ENCODE measurements at regions not wholly inside any gene's neighbourhood (a gene's known extent, or its start where the extent isn't known, plus 50 kb on each side); places are given as distances from the start of the nearest gene placed in this dataset.
A peak's percentile ranks its signal among the peaks of the same experiment; 100 is the strongest.

DNA sequence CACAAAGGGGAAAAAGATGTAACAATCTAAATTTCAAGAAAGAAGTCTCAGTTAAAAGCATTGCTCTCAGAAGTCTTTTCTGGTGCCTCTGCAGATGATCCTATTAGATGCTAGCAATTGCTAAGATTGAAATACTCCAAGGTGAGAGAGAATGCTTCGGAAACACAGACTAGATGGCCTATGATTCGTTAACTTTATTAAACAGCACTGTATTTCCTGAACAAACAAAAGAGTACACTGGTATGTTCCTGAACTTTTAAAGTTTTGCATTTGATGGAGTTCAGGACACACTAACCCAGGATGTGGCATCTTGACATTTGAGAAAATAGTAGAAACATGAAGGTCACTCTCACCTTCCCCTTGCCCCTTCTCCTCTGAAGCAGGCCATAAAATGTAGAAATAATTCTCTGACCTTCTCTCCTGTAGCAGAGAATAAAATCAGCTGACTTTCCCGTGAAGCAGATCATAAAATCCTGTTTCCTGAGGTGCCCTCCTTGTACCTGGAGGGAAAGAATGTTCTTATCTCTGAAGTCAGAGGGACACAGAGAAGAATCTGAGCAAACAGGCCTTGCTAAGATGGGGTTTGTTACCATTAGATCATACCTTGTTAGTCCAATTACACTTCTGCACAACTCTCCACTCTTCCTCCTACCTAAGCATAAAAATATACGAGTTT, 142.9 kb upstream of the USP25 start:
- Histone ChIP-seq H3K79me2 (ENCODE audit: insufficient read depth, low read length) (no peaks in the 10 kb centered on the region), H3K36me3 (replicated peaks in 1 of 2; ENCODE audit: control insufficient read depth in 1 of 2, insufficient read depth in 2 of 2, low read length in 2 of 2) (no peaks in the 10 kb centered on the region), H3K27ac (ENCODE audit: extremely low read length, insufficient read depth, low read length) (no peak overlapping the region), H3K4me2 (ENCODE audit: low read depth, low read length) (no peak overlapping the region), H3K4me3 (replicated peaks in 1 of 3; ENCODE audit: insufficient read depth in 1 of 3, low read depth in 2 of 3, low read length in 3 of 3) (no peak overlapping the region), H4K20me1 (ENCODE audit: insufficient read depth, low read length) (no peaks in the 10 kb centered on the region), H3K27me3 (ENCODE audit: control insufficient read depth in 1 of 2, insufficient read depth in 2 of 2, low read length in 2 of 2) (no peaks in the 10 kb centered on the region; a peak in 1 of 5 replicates), H3K9me3 (ENCODE audit: low read length) (no peaks in the 10 kb centered on the region), H3K9ac (ENCODE audit: insufficient read depth, low read depth, low read length) (no peak overlapping the region), H3K4me1 (ENCODE audit: insufficient read depth, low read length) (no peaks in the 10 kb centered on the region), H2AFZ (ENCODE audit: low read length) (no peak overlapping the region)
- WGBS (ENCODE audit: low lambda C conversion rate) = 10% methylated on average over 4 of the region's 4 CpGs
- BruUV-seq (replicated peaks) = no TSS peak
- ChIA-PET CTCF (ENCODE audit: low intra/inter-chr PET ratio, low total read pairs) (no interaction called here), POLR2A (no interaction called here)
- intact Hi-C loops (cut with micrococcal nuclease; ENCODE audit: unreplicated experiment) (no loop called here), in situ Hi-C loops (cut with HindIII; ENCODE audit: extremely low pct_ligation_motif_present, low pct_unique_long_range_greater_than_20kb) (loop anchor here (25.0 kb wide), 2 partner anchors 1175 to 1325 kb away; no protein-coding TSS in a partner anchor)
- TF ChIP-seq ZNF484 (CRISPR knock-in tag; IDR thresholded peaks at IDR 0.05; ENCODE audit: borderline replicate concordance, low read depth) (no peak), FOXK2 (IDR thresholded peaks at IDR 0.05) (no peak)
- no peak for FAIRE-seq
- no peak for DNase-seq (ENCODE audit: low spot score)
- no peak for ATAC-seq

DNA sequence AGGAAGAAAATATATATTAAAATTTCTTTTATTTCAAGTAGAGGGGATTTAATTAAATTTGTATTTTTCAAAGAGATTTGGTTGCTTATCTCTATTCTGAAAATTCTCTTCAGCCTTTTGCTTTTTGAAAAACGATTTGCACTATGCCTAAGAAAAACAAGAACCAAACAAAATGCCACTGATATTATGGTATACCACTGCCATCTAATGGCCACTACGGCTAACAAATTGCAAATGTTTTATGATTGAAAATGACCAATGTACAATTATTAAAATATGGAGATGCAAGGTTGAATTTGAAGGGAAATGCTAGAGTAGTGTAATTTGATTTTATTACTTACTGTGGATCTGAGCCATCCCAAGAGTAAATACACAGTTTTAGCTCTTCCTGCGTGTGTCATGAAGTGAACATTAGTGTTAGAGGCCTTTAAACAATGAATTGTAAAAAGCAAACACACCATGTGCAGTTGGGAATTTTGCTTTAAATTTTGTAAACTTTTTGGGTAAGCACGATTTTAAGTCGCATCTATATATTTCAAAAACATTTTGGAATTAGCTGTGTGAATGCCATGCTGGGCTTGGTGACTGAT, 137.4 kb upstream of the USP25 start:
- no peaks in the 10 kb centered on the region for H3K79me2 ChIP-seq (ENCODE audit: insufficient read depth, low read length)
- no peaks in the 10 kb centered on the region for H4K20me1 ChIP-seq (ENCODE audit: insufficient read depth, low read length)
- intact Hi-C loops (cut with micrococcal nuclease; ENCODE audit: unreplicated experiment) = loop anchor here (1.0 to 5.0 kb wide), 3 partner anchors 1189 to 1333 kb away; no protein-coding TSS in a partner anchor
- no peaks in the 10 kb centered on the region for H3K27me3 ChIP-seq (ENCODE audit: control insufficient read depth in 1 of 2, insufficient read depth in 2 of 2, low read length in 2 of 2)
- H3K4me2 ChIP-seq (ENCODE audit: low read depth, low read length) = no peak overlapping the region
- H3K4me1 ChIP-seq (ENCODE audit: insufficient read depth, low read length) = peaks cover 7% of the 10 kb centered on the region; the same call in 1 of the 2 replicates
- in situ Hi-C loops (cut with HindIII; ENCODE audit: extremely low pct_ligation_motif_present, low pct_unique_long_range_greater_than_20kb) = loop anchor here (25.0 kb wide), 2 partner anchors 1180 to 1330 kb away; no protein-coding TSS in a partner anchor
- no peaks in the 10 kb centered on the region for H3K9me3 ChIP-seq (ENCODE audit: low read length)
- H3K4me3 ChIP-seq (replicated peaks in 1 of 3; ENCODE audit: insufficient read depth in 1 of 3, low read depth in 2 of 3, low read length in 3 of 3) = no peak overlapping the region
- peak; percentile 44 for DNase-seq (ENCODE audit: low spot score)
- ATAC-seq = no peak
- POLR2A ChIA-PET = no interaction called here
- no peak overlapping the region for H2AFZ ChIP-seq (ENCODE audit: low read length)
- no peak overlapping the region for H3K9ac ChIP-seq (ENCODE audit: insufficient read depth, low read depth, low read length)
- FAIRE-seq = no peak
- CTCF ChIA-PET (ENCODE audit: low intra/inter-chr PET ratio, low total read pairs) = interaction anchor here (0.8 to 2.1 kb wide), 3 partner anchors 728 to 1333 kb away, joined by 3 to 13 read pairs (median 4); no protein-coding TSS in a partner anchor
- H3K27ac ChIP-seq (ENCODE audit: extremely low read length, insufficient read depth, low read length) = no peak overlapping the region
- TF ChIP-seq SMC3 (IDR thresholded peaks at IDR 0.05; ENCODE audit: low read length) (peak; percentile 72), ZFX (CRISPR knock-in tag; IDR thresholded peaks at IDR 0.05; ENCODE audit: low read depth) (no peak), RAD21 (CRISPR knock-in tag; IDR thresholded peaks at IDR 0.05) (peak; percentile 61; the same call in 1 of the 2 replicates), ZNF10 (CRISPR knock-in tag; IDR thresholded peaks at IDR 0.05; ENCODE audit: borderline replicate concordance, low read depth) (no peak), HNRNPUL1 (IDR thresholded peaks at IDR 0.05; ENCODE audit: low read depth, low read length) (no peak), STAG1 (CRISPR knock-in tag; IDR thresholded peaks at IDR 0.05) (peak; percentile 97), PRMT3 (CRISPR knock-in tag; IDR thresholded peaks at IDR 0.05; ENCODE audit: borderline replicate concordance, low read depth) (no peak)
- TF ChIP-seq, protein P1, sequence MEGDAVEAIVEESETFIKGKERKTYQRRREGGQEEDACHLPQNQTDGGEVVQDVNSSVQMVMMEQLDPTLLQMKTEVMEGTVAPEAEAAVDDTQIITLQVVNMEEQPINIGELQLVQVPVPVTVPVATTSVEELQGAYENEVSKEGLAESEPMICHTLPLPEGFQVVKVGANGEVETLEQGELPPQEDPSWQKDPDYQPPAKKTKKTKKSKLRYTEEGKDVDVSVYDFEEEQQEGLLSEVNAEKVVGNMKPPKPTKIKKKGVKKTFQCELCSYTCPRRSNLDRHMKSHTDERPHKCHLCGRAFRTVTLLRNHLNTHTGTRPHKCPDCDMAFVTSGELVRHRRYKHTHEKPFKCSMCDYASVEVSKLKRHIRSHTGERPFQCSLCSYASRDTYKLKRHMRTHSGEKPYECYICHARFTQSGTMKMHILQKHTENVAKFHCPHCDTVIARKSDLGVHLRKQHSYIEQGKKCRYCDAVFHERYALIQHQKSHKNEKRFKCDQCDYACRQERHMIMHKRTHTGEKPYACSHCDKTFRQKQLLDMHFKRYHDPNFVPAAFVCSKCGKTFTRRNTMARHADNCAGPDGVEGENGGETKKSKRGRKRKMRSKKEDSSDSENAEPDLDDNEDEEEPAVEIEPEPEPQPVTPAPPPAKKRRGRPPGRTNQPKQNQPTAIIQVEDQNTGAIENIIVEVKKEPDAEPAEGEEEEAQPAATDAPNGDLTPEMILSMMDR (CRISPR knock-in tag; IDR thresholded peaks at IDR 0.05) = peak; percentile 73
- TF ChIP-seq, protein P2, sequence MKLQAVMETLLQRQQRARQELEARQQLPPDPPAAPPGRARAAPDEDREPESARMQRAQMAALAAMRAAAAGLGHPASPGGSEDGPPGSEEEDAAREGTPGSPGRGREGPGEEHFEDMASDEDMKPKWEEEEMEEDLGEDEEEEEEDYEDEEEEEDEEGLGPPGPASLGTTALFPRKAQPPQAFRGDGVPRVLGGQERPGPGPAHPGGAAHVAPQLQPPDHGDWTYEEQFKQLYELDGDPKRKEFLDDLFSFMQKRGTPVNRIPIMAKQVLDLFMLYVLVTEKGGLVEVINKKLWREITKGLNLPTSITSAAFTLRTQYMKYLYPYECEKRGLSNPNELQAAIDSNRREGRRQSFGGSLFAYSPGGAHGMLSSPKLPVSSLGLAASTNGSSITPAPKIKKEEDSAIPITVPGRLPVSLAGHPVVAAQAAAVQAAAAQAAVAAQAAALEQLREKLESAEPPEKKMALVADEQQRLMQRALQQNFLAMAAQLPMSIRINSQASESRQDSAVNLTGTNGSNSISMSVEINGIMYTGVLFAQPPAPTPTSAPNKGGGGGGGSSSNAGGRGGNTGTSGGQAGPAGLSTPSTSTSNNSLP (IDR thresholded peaks at IDR 0.05; ENCODE audit: low read depth, low read length) = 0 out of 2 replicates have a peak, but pooled peaks have one; percentile 16
- no peaks in the 10 kb centered on the region for H3K36me3 ChIP-seq (replicated peaks in 1 of 2; ENCODE audit: control insufficient read depth in 1 of 2, insufficient read depth in 2 of 2, low read length in 2 of 2)
- under 1% methylated on average over 5 of the region's 5 CpGs for WGBS (ENCODE audit: low lambda C conversion rate)
- no TSS peak for BruUV-seq (replicated peaks)
